HT-29 (cell line): ENCODE measurements at regions not wholly inside any gene's neighbourhood (a gene's known extent, or its start where the extent isn't known, plus 50 kb on each side); places are given as distances from the start of the nearest gene placed in this dataset. TPM values are rescaled to one million over a fixed set of nuclear protein-coding genes. Genes with fewer than 3 reads are reported as not detected.

Experiments
- DNase-seq: peaks from one replicate; pipeline ENCODE4 v3.0.0-alpha.2; 2015; ENCODE audit warnings: low spot score
- small RNA-seq: library from RNA; depleted of rRNA; stranded (forward); fragments of <200 nt; gene quantifications from one replicate; pipeline ENCODE3, GENCODE V24; 2014

GRCh38 chr9:93730217-93730616, 153.8 kb downstream of the PHF2 start:
- DNase-seq = no peak

Small RNA genes lying in the stretch of these regions (small RNA-seq; reads per million reads assigned to genes)
- not detected for gene MIR4291
